Smooth muscle cell of the brain vasculature (primary cell): ENCODE measurements at regions not wholly inside any gene's neighbourhood (a gene's known extent, or its start where the extent isn't known, plus 50 kb on each side); places are given as distances from the start of the nearest gene placed in this dataset.

ENCODE experiments used
- DNase-seq: peaks from one replicate; pipeline ENCODE4 v3.0.0-alpha.2; 2012; ENCODE audit warnings: low read depth, low spot score

DNA sequence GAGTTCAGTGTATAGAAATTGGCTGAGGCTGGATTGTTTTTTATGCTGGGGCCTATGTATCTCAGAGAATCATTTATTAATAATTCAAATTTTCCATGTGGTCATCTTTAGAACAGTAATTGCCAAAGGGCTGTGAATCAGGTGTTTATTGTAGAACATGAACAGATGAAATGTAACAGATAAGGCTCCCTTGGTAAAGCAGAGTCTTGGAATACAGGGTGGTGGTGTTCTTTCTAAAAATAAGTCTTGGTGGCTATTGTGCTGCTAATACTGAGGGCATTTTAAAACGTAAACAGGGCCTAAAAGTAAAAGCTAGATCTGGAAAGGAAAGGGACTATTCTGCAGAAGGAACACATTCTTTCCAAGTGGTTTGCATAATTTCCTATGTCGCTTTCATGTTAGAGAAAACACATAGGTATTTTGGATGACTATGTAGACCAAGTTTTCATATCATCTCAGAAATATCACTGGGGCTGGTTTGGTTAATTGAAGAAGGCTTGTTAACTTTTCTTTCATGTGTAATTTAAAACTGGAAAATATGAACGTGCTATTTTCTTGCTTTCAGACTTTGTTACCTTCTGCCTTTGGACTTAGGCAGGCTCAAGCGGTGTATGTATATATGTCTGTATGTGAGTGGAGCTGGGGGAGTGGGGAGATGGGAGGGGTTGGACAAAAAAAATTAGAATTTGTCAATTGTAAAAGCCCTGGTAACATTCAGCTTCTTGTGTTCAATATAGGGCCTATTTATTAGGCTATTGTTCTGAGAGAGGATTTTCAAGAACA, 119.9 kb upstream of the ANKRD55 start:
- DNase-seq = no peak

DNA sequence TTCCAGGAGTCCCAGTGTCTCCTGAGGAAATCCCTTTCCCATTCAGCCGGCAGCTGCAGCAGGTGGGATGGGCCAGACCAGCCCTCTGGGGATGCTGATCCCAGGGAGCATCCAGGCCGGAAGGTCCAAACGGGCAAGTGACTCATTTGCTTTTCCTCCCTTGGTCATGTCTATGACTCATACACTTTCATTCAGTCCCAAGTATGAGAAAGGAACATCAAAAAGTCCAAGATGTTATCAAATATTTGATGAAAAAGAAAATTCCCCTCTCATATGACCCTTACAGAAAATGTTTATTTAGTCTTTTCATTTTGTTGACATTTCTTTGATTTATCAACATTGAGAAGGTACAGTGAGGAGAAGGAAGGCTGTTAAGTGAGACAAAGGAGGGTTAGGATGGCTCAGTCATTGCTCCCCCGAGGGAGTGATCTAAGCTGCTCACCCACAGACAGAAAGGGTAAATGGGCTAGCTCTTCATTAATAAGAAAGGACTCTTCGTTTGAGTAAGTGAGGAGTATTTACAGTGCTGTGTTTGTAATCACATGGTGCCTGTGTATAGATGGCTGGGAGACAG, 117.6 kb upstream of the ANKRD55 start:
- peak; percentile 69 for DNase-seq

DNA sequence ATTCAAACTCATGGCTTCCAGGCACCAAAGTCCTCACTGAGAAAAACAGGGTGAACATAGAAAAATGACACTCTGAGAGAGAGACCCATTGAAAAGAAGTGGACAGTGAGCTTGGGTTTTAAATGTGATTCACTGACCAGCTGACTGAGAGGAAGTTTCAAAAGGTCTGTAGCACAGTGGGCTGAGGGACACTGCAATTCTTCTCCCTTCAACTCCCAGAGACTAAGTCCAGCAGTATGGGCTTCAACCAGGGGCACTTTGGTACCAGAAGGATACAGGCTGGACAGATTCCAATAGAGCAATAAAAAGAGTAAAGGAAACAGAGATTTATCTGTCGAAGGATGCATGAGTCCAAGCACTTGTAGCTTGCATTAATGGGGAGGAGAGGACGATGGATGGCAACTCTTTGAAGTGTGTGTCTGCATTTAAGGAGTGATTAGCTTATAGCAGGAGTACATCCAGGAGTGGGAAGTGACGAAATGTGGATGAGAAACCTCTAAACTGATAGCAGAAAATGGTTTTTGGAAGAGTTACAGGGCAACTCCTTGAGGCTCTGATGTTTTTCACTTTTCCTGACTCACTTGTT, 117.0 kb upstream of the ANKRD55 start:
- DNase-seq = no peak

- no peak for DNase-seq
Observed at GRCh38 chr5:56349461-56349860, 116.3 kb upstream of the ANKRD55 start.

GRCh38 chr5:56346741-56347535, 113.8 kb upstream of the ANKRD55 start:
- DNase-seq = no peak

DNA sequence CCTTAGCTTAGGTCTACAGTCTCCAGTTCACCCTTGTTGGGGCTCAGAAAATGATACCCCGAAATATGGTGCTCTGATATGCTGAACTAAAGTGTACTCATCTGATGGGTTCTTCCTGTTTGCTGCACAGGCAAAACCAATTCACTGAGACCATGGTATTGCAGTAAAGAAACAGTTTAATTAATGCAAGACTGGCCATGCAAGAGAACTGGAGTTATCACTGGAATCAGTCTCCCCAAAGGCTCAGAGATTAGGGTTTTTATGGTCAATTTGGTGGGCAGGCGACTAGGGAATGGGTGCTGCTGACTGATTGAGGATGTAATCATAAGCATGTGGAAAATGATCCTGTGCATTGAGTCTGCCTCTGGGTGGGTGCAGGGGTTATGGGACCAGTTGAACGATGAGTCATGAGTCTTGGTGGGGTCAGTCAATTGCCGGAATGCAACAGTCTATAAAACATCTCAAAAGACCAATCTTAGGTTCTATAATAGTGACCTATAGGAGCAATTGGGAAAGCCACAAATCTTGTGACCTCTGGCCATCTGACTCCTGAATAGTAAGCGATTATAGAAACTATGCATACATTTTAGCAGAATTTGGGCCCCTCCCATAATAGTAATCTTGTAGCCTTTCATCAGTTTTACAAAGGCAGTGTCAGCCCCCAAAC, 113.0 kb upstream of the ANKRD55 start:
- no peak for DNase-seq

GRCh38 chr5:56345352-56345751, 112.2 kb upstream of the ANKRD55 start:
- DNase-seq = no peak

DNA sequence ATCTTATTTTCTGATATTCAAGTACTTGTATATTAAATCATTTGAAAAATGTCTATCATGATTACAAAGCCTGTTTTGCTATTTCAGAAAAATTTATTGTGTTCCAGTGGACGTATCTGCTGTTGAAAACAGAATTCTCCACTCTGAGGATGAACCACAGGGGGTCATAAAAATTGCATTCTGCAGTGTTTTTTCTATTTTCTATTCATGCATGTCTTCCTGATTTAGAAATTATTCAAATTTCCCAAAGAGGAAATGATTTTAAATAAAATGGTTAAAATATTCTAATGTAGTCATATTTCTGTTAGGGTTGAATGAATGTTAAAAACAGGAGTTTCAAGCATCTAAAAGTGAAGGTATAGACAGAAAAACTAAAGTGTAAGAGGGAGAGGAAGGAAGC, 111.5 kb upstream of the ANKRD55 start:
- DNase-seq = no peak

- DNase-seq = no peak
Observed at GRCh38 chr5:56343988-56344387, 110.9 kb upstream of the ANKRD55 start.

- no peak for DNase-seq
Observed at GRCh38 chr5:56342616-56343015, 109.5 kb upstream of the ANKRD55 start.

DNA sequence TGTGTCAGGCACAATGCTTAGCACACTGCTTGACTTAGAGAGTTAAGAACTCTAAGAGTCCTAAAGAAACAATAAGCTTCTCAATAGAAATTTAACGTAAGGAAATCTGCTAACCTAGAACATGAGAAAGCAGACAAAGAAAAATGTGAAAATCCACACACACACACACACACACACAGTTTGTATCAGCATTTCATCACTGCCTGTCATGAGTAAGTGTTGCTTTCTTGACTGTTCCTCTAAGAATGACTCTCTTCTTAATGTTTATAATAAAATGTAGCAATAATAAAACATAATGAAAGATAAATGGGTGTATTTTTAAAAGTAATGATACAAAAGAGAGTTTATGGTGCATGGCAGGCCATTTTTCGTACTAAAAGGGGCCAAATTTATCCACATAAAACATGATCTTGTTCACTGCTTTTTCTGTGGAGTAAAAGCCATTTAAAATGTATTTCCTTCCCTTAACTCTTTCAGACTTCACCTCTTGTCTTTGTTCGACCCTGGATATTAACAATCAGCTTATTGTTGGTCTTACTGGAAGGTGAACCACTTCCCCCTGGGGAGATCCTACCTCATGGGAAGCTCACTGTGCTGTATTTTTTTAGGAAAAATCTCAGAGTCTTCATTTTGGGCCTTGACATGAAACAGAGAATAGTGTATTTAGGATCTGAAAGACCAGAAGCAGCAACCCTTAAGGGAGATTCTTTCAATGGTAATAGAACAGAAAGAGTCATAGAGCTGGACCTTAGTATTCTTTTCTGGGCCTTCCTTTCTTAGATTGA, 107.3 kb upstream of the ANKRD55 start:
- DNase-seq = no peak

GRCh38 chr5:56339732-56340131, 106.6 kb upstream of the ANKRD55 start:
- DNase-seq = no peak

DNA sequence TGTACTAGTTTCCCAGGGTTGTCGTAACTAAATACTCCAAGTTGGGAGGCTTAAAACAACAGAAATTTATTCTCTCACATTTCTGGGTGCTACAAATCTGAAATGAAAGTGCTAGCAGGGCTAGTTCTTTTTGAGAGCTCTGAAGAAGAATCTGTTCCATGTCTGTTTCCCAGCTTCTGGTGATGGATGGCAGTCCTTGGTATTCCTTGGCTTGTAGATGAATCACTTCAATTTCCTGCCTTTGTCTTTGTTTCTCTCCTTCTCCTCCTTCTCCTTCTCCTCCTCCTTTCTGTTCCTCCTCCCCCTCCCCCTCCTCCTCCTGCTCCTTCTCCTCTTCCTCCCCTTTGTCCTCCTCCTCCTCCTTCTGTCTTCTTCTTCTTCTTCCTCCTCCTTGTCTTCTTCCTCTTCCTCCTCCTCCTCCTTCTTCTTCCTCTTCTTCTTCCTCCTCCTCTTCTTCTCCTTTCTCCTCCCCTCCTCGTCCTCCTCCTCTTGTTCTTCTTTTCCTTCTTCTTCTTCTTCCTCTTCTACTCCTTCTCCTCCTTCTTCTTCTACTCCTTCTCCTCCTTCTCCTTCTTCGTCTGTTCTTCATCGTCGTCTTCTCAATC, 104.7 kb upstream of the ANKRD55 start:
- no peak for DNase-seq

DNA sequence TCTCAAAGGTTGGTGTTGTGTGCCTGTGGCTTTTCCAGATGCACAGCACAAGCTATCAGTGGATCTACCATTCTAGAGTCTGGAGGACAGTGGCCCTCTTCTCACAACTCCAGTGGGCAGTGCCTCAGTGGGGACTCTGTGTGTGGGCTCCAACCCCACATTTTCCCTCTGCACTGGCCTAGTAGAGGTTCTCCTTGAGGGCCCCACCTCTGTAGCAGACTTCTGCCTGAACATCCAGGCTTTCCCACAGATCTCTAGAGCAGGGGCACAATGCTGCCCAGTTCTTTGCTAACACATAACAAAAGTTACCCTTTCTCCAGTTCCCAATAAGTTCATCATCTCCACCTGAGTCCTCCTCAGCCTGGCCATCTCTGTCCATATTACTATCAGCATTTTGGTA, 102.1 kb upstream of the ANKRD55 start:
- no peak for DNase-seq

DNA sequence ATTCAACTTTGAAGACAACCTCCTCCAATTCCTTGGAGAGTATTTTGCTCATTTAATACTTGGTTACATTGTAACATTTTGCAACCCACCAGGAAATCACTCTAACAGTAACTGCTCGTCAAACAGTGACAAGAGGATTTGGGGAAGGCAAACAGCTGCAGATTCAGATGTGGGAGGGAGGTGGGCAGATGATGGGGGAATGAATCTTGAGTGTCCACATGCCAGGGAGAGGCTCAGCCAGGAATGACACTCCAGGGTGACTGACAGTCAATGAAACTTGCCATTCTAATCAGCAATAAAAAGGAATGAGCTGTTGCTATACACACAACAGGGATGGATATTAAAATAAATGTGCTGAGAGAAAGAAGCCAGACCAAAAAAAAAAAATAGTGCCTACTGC, 97.7 kb upstream of the ANKRD55 start:
- DNase-seq = no peak

DNA sequence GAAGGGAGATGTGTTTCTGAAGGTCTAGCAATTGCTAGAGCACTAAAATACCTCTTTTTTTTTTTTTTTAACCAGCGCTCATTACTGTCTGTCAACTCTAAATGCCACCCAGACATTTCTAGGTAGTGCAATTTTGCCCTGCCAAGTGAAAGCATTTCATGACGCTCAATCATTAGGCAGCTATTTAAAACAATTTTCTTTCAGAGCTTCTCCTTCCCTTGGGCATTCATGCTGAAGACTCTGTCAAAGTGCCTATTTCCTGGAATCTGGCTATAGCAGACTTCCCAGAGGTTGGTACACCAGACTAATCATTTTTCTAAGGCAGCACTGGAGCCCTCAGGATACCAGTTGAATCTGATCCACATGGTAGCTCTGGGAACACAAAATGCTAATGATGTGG, 97.0 kb upstream of the ANKRD55 start:
- DNase-seq = no peak

GRCh38 chr5:56329652-56330051, 96.5 kb upstream of the ANKRD55 start:
- no peak for DNase-seq

GRCh38 chr5:56328753-56329560, 95.8 kb upstream of the ANKRD55 start:
- no peak for DNase-seq

DNA sequence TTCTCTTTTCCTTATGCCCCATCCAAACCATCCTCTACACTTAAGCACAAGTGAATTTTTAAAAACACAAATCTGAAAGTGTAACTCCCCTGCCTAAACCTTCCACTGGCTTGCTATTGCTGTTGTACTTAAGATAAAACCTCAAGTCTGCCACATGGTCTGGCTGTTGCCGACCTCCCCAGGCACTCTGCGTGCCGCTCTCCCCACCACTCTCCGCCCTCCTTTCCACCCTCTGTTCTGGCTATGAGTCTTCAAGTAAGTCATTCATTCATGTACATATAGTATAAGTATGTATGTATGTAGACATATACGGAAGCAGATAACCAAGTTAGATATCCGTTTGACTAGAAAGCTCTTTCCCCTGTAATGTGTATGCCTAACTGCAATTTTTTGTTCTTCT, 94.7 kb upstream of the ANKRD55 start:
- DNase-seq = no peak

DNA sequence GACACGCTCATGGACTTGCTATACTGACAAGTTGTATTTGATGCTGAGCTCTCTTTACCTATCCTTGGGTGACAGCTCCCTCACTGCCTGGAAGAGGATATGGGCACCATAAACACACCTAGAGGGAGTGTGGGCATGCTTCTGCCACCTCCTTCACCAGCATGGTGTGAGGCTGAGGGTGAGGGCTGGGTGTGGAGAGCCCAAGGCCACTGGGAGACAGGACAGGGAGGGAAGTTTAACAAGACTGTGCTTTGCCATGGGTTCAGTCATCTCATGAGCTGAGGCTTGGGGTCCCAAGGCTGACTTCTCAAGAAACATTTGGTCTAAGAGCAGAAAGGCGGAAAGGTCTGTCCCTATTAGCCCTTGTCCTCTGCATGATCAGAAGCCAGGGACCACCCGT, 93.6 kb upstream of the ANKRD55 start:
- no peak for DNase-seq
